Psoas muscle (tissue), 7 donors: ENCODE measurements at regions not wholly inside any gene's neighbourhood (a gene's known extent, or its start where the extent isn't known, plus 50 kb on each side); places are given as distances from the start of the nearest gene placed in this dataset.

Source experiments
- ATAC-seq, 4 donors: fragments of 200-7000 bp; cut with Tn5 transposase; one replicate each; pipeline ENCODE4 v1.9.1; 2020; ENCODE audit warnings: moderate library complexity in 3 of 4, mild to moderate bottlenecking in 2 of 4
- DNase-seq, 2 donors: peaks; one replicate each; pipeline ENCODE4 v3.0.0-alpha.2; 2020
- H3K27ac ChIP-seq: fragments of 200-600 bp; one replicate; pipeline ENCODE4 v1.8.0; 2022
- H3K27me3 ChIP-seq, 3 donors: fragments of 200-600 bp in 1 of 3; one replicate each; pipeline versions ENCODE4 v1.6.1 to v1.8.0; 2013 to 2022; ENCODE audit warnings: low read length in 2 of 3, mild to moderate bottlenecking in 2 of 3, moderate library complexity in 1 of 3; ENCODE audit not compliant: insufficient read depth in 3 of 3
- H3K36me3 ChIP-seq, 2 donors: fragments of 200-600 bp in 1 of 2; one replicate each; pipeline versions ENCODE4 v1.6.1 to v1.8.0; 2013 to 2022; ENCODE audit warnings: low read depth in 1 of 2, mild to moderate bottlenecking in 1 of 2, moderate library complexity in 1 of 2; ENCODE audit not compliant: insufficient read depth in 1 of 2
- H3K4me1 ChIP-seq: fragments of 200-600 bp; one replicate; pipeline ENCODE4 v1.8.0; 2022
- H3K4me3 ChIP-seq: fragments of 200-600 bp; one replicate; pipeline ENCODE4 v1.8.0; 2022; ENCODE audit warnings: mild to moderate bottlenecking
- H3K9me3 ChIP-seq: fragments of 200-600 bp; one replicate; pipeline ENCODE4 v1.8.0; 2022
- WGBS, 3 donors: extraction: QIAGEN DNeasy Blood & Tissue Kit; methylation state at CpG; one replicate each; pipeline versions ENCODE4 v1.1.6 to v1.1.7; 2013; 5-methylcytosine and 5-hydroxymethylcytosine counted together
- intact Hi-C, 2 donors: fragments of 100-400 bp; cut with DNase I; formaldehyde crosslinking; loops; one replicate each; pipeline versions ENCODE4 v1.11.0 to v1.14.2; 2022
- TF ChIP-seq, protein P1 (sequence below): fragments of 200-600 bp; IDR thresholded peaks from one replicate; pipeline ENCODE4 v1.8.0; 2022; ENCODE audit warnings: antibody characterized with exemption
- donor health status: healthy with polysubstance abuse.
- donor health status: DM: no; HTN: no; CAD: no; lungs with moderate emphysema.
- donor health status: Bipolar disorder and iron deficiency.
- donor health status: healthy.
- donor health status: DM: yes; HTN: yes; CAD: no.
- donor health status: DM: no; HTN: no; CAD: no.
- donor health status: DM: yes; HTN: yes; CAD: no.

GRCh38 chr2:177037569-177037968, 175.0 kb upstream of the HNRNPA3 start:
- H3K4me1 ChIP-seq, result no peaks in the 10 kb centered on the region
- ATAC-seq (no peak), DNase-seq (no peak)
- peaks cover 0 to 3% (median 0%) of the 10 kb centered on the region in 3 donors for H3K27me3 ChIP-seq
- no peak overlapping the region for H3K27ac ChIP-seq
- H3K4me3 ChIP-seq, result no peak overlapping the region
- TF ChIP-seq, protein P1, sequence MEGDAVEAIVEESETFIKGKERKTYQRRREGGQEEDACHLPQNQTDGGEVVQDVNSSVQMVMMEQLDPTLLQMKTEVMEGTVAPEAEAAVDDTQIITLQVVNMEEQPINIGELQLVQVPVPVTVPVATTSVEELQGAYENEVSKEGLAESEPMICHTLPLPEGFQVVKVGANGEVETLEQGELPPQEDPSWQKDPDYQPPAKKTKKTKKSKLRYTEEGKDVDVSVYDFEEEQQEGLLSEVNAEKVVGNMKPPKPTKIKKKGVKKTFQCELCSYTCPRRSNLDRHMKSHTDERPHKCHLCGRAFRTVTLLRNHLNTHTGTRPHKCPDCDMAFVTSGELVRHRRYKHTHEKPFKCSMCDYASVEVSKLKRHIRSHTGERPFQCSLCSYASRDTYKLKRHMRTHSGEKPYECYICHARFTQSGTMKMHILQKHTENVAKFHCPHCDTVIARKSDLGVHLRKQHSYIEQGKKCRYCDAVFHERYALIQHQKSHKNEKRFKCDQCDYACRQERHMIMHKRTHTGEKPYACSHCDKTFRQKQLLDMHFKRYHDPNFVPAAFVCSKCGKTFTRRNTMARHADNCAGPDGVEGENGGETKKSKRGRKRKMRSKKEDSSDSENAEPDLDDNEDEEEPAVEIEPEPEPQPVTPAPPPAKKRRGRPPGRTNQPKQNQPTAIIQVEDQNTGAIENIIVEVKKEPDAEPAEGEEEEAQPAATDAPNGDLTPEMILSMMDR, result no peak
- intact Hi-C loops, result no loop called here
- H3K9me3 ChIP-seq, result no peaks in the 10 kb centered on the region
- WGBS, 3 donors, result 73 to 79% (median 75%) methylated on average over 2 of the region's 2 CpGs
- H3K36me3 ChIP-seq, result no peaks in the 10 kb centered on the region

- no peak overlapping the region for H3K27ac ChIP-seq
- H3K4me1 ChIP-seq, result no peaks in the 10 kb centered on the region
- intact Hi-C loops, result no loop called here
- peaks cover 0 to 3% (median 0%) of the 10 kb centered on the region in 3 donors for H3K27me3 ChIP-seq
- H3K36me3 ChIP-seq, result no peaks in the 10 kb centered on the region
- H3K4me3 ChIP-seq, result no peak overlapping the region
- TF ChIP-seq, protein P1, result no peak
- no peak for ATAC-seq
- WGBS, 3 donors, result 37 to 38% (median 38%) methylated on average over 14 of the region's 14 CpGs
- H3K9me3 ChIP-seq, result no peaks in the 10 kb centered on the region
- no peak for DNase-seq
Observed at GRCh38 chr2:177038787-177039484, 173.7 kb upstream of the HNRNPA3 start.

GRCh38 chr2:177042311-177042710, 170.3 kb upstream of the HNRNPA3 start:
- H3K4me3 ChIP-seq, result no peak overlapping the region
- no peak for ATAC-seq
- TF ChIP-seq, protein P1, result no peak
- intact Hi-C loops, result no loop called here
- H3K9me3 ChIP-seq, result no peaks in the 10 kb centered on the region
- H3K36me3 ChIP-seq, result no peaks in the 10 kb centered on the region
- peaks cover 0 to 3% (median 0%) of the 10 kb centered on the region in 3 donors for H3K27me3 ChIP-seq
- no peak for DNase-seq
- WGBS, 3 donors, result 50 to 55% (median 54%) methylated on average over 3 of the region's 3 CpGs
- no peaks in the 10 kb centered on the region for H3K4me1 ChIP-seq
- no peak overlapping the region for H3K27ac ChIP-seq

GRCh38 chr2:177044671-177045070, 167.9 kb upstream of the HNRNPA3 start:
- Histone ChIP-seq H3K27me3 (no peaks in the 10 kb centered on the region), H3K27ac (no peak overlapping the region), H3K4me3 (no peak overlapping the region), H3K9me3 (no peaks in the 10 kb centered on the region), H3K36me3 (no peaks in the 10 kb centered on the region), H3K4me1 (no peaks in the 10 kb centered on the region)
- 44 to 63% (median 49%) methylated on average over 2 of the region's 2 CpGs for WGBS, 3 donors
- DNase-seq (no peak), ATAC-seq (no peak)
- intact Hi-C loops, result no loop called here
- TF ChIP-seq, protein P1, result no peak

DNA sequence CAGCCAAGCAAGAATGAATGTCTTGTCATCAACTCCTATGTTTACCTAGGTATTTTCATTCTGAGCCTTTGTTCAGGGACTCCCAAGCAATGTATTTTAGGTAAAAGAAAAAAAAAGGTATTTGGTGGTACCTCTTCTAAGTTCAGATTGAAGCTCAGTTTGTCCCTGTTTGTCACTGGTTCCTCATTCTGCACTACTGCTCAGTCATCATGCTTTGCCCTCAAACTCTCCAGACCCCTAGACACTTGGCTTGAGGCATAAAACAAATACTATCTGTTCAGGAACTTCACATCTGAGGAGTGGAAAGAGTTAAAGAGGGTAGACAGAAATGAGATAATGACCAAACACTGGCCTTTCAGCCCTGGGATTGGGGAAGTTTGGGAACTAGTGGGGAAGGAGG, 163.6 kb upstream of the HNRNPA3 start:
- TF ChIP-seq, protein P1, result no peak
- intact Hi-C loops, result no loop called here
- Histone ChIP-seq H3K4me3 (no peak overlapping the region), H3K27me3 (no peaks in the 10 kb centered on the region), H3K4me1 (no peaks in the 10 kb centered on the region), H3K36me3 (no peaks in the 10 kb centered on the region), H3K27ac (no peak overlapping the region), H3K9me3 (no peaks in the 10 kb centered on the region)
- DNase-seq (no peak), ATAC-seq (no peak)
